Mucosa of descending colon (tissue), 3 donors: ENCODE measurements at regions not wholly inside any gene's neighbourhood (a gene's known extent, or its start where the extent isn't known, plus 50 kb on each side); places are given as distances from the start of the nearest gene placed in this dataset.
"Not testable (repeated sequence)": the region's sequence is repeated elsewhere in the genome, so short reads cannot be mapped to it uniquely, and the experiment has no call there.

Experiments
- ATAC-seq: fragments of 200-7000 bp; cut with Tn5 transposase; one replicate; pipeline ENCODE4 v1.9.1; 2020; ENCODE audit warnings: mild to moderate bottlenecking, moderate library complexity
- DNase-seq, 3 donors: peaks; one replicate each; pipeline ENCODE4 v3.0.0-alpha.2; 2020
- H3K36me3 ChIP-seq: fragments of 200-600 bp; one replicate; pipeline ENCODE4 v1.8.0; 2021; ENCODE audit warnings: low read depth, mild to moderate bottlenecking
- H3K4me1 ChIP-seq: fragments of 200-600 bp; one replicate; pipeline ENCODE4 v1.8.0; 2021; ENCODE audit warnings: low read depth, mild to moderate bottlenecking
- H3K4me3 ChIP-seq: fragments of 200-600 bp; one replicate; pipeline ENCODE4 v1.8.0; 2021; ENCODE audit warnings: mild to moderate bottlenecking
- H3K9me3 ChIP-seq: fragments of 200-600 bp; one replicate; pipeline ENCODE4 v1.8.0; 2021; ENCODE audit warnings: mild to moderate bottlenecking
- CTCF ChIP-seq: fragments of 200-600 bp; IDR thresholded peaks from one replicate; pipeline ENCODE4 v1.8.0; 2022; ENCODE audit warnings: antibody characterized with exemption, mild to moderate bottlenecking
- intact Hi-C, 2 donors: fragments of 100-400 bp; cut with DNase I in 1 of 2; cut with micrococcal nuclease in 1 of 2; formaldehyde crosslinking; loops; one replicate each; pipeline versions ENCODE4 v1.11.0 to v1.11.1; 2022; cut with DNase I, micrococcal nuclease
- donor health status: DM: no; HTN: no; CAD: no; lungs with moderate emphysema.
- donor health status: DM: no; HTN: no; CAD: no.
- donor health status: DM: no; HTN: yes; CAD: no.

GRCh38 chr2:195338856-195339255 lies 318.2 kb upstream of the SLC39A10 start:
- intact Hi-C loops, result no loop called here
- Histone ChIP-seq H3K36me3 (no peaks in the 10 kb centered on the region), H3K4me3 (no peak overlapping the region), H3K4me1 (no peaks in the 10 kb centered on the region), H3K9me3 (no peaks in the 10 kb centered on the region)
- ATAC-seq, result no peak
- no peak for DNase-seq
- TF ChIP-seq CTCF, result no peak

- intact Hi-C loops, result no loop called here
- ATAC-seq, result no peak
- Histone ChIP-seq H3K36me3 (no peaks in the 10 kb centered on the region), H3K4me1 (no peaks in the 10 kb centered on the region), H3K9me3 (no peaks in the 10 kb centered on the region), H3K4me3 (no peak overlapping the region)
- no peak for DNase-seq
- no peak for TF ChIP-seq CTCF
These were observed 319.4 kb upstream of the SLC39A10 start for GRCh38 chr2:195337597-195337996.

GRCh38 chr2:195333869-195334268 lies 323.2 kb upstream of the SLC39A10 start:
- Histone ChIP-seq H3K4me3 (no peak overlapping the region), H3K9me3 (no peaks in the 10 kb centered on the region), H3K36me3 (no peaks in the 10 kb centered on the region), H3K4me1 (peaks cover 5% of the 10 kb centered on the region)
- no peak for DNase-seq
- no peak for ATAC-seq
- TF ChIP-seq CTCF, result no peak
- intact Hi-C loops, result no loop called here

- no peak for TF ChIP-seq CTCF
- Histone ChIP-seq H3K9me3 (no peaks in the 10 kb centered on the region), H3K4me3 (no peak overlapping the region), H3K36me3 (no peaks in the 10 kb centered on the region), H3K4me1 (peaks cover 5% of the 10 kb centered on the region)
- DNase-seq, result peak in 1 of 3 donors; percentile 20
- peak; percentile 35 for ATAC-seq
- intact Hi-C loops, result no loop called here
These were observed 325.1 kb upstream of the SLC39A10 start for GRCh38 chr2:195331966-195332365.

GRCh38 chr2:195331129-195331528 lies 325.9 kb upstream of the SLC39A10 start:
- Histone ChIP-seq H3K36me3 (no peaks in the 10 kb centered on the region), H3K4me3 (no peak overlapping the region), H3K9me3 (no peaks in the 10 kb centered on the region), H3K4me1 (peaks cover 5% of the 10 kb centered on the region)
- ATAC-seq (peak; percentile 87), DNase-seq (peak in 2 of 3 donors; percentile 39 to 63)
- TF ChIP-seq CTCF, result no peak
- intact Hi-C loops, result no loop called here

- intact Hi-C loops, result no loop called here
- Histone ChIP-seq H3K9me3 (no peaks in the 10 kb centered on the region), H3K4me1 (peaks cover 5% of the 10 kb centered on the region), H3K36me3 (no peaks in the 10 kb centered on the region), H3K4me3 (no peak overlapping the region)
- DNase-seq, result peak in 1 of 3 donors; percentile 66
- ATAC-seq, result peak; percentile 94
- TF ChIP-seq CTCF, result no peak
These were observed 326.5 kb upstream of the SLC39A10 start for GRCh38 chr2:195330513-195330956.

- DNase-seq, intact Hi-C loops, ATAC-seq, H3K9me3 ChIP-seq, H3K4me3 ChIP-seq, H3K4me1 ChIP-seq, H3K36me3 ChIP-seq: not testable (repeated sequence)
These were observed 327.2 kb upstream of the SLC39A10 start for GRCh38 chr2:195329784-195330183.
